GM23338 (cell line): ENCODE measurements at regions not wholly inside any gene's neighbourhood (a gene's known extent, or its start where the extent isn't known, plus 50 kb on each side); places are given as distances from the start of the nearest gene placed in this dataset.

Experiments
- ATAC-seq: fragments of 200-7000 bp; cut with Tn5 transposase; 3 replicates; pipeline ENCODE4 v1.9.1; 2020
- DNase-seq: peaks from one replicate; pipeline ENCODE4 v3.0.0-alpha.2; 2015; ENCODE audit warnings: low spot score
- H2AFZ ChIP-seq: fragments of 200-600 bp; sonication (generic); 2 replicates; pipeline ENCODE4 v1.8.0; 2016; ENCODE audit warnings: antibody characterized with exemption, mild to moderate bottlenecking, moderate library complexity
- H3F3A ChIP-seq: fragments of 200-600 bp; sonication (generic); replicated peaks from 2 replicates; pipeline ENCODE4 v1.8.0; 2017; ENCODE audit warnings: antibody characterized with exemption, mixed run types, low read depth
- H3K27ac ChIP-seq: fragments of 200-600 bp; sonication (generic); 2 replicates; pipeline ENCODE4 v1.6.1; 2016; ENCODE audit warnings: low read depth
- H3K27me3 ChIP-seq: fragments of 200-600 bp; sonication (generic); 2 replicates; pipeline ENCODE4 v1.8.0; 2016; ENCODE audit warnings: mild to moderate bottlenecking, mixed run types, moderate library complexity; ENCODE audit not compliant: insufficient read depth
- H3K36me3 ChIP-seq: fragments of 200-600 bp; sonication (generic); 2 replicates; pipeline ENCODE4 v1.8.0; 2016; ENCODE audit warnings: mild to moderate bottlenecking; ENCODE audit not compliant: insufficient read depth
- H3K4me1 ChIP-seq: fragments of 200-600 bp; sonication (generic); 2 replicates; pipeline ENCODE4 v1.8.0; 2016; ENCODE audit warnings: mild to moderate bottlenecking, moderate library complexity; ENCODE audit not compliant: insufficient read depth
- H3K4me2 ChIP-seq: fragments of 200-600 bp; sonication (generic); 2 replicates; pipeline ENCODE4 v1.7.1; 2017; ENCODE audit warnings: mixed run types
- H3K4me3 ChIP-seq: fragments of 200-600 bp; sonication (generic); 2 replicates; pipeline ENCODE4 v1.6.1; 2016; ENCODE audit warnings: mixed run types
- H3K79me2 ChIP-seq: fragments of 200-600 bp; sonication (generic); replicated peaks from 2 replicates; pipeline ENCODE4 v1.8.0; 2017; ENCODE audit warnings: mild to moderate bottlenecking; ENCODE audit not compliant: insufficient read depth
- H3K9me2 ChIP-seq: fragments of 200-600 bp; sonication (generic); 2 replicates; pipeline ENCODE4 v1.8.0; 2017; ENCODE audit not compliant: insufficient read depth
- H4K20me1 ChIP-seq: fragments of 200-600 bp; sonication (generic); replicated peaks from 2 replicates; pipeline ENCODE4 v1.8.0; 2017; ENCODE audit warnings: mild to moderate bottlenecking; ENCODE audit not compliant: insufficient read depth
- H3K27ac Mint-ChIP-seq: 2 replicates; pipeline ENCODE4 v1.8.0; 2020; ENCODE audit warnings: inconsistent platforms, mild to moderate bottlenecking, moderate library complexity, mixed read lengths
- H3K27me3 Mint-ChIP-seq: 3 replicates; pipeline ENCODE4 v1.8.0; 2022; ENCODE audit warnings: low read depth, mild to moderate bottlenecking, moderate library complexity, mixed read lengths, inconsistent platforms; ENCODE audit not compliant: insufficient read depth, poor library complexity
- H3K36me3 Mint-ChIP-seq: 3 replicates; pipeline ENCODE4 v1.8.0; 2021; ENCODE audit warnings: low read depth, mild to moderate bottlenecking, inconsistent platforms, moderate library complexity, mixed read lengths
- H3K4me1 Mint-ChIP-seq: 3 replicates; pipeline ENCODE4 v1.8.0; 2020; ENCODE audit warnings: mild to moderate bottlenecking, inconsistent platforms, mixed read lengths
- H3K4me3 Mint-ChIP-seq: 3 replicates; pipeline ENCODE4 v1.8.0; 2021; ENCODE audit warnings: moderate library complexity, mild to moderate bottlenecking, inconsistent platforms, mixed read lengths
- H3K9me3 Mint-ChIP-seq: 3 replicates; pipeline ENCODE4 v1.8.0; 2020; ENCODE audit warnings: moderate library complexity, mild to moderate bottlenecking, inconsistent platforms, mixed read lengths
- EZH2phosphoT487 ChIP-seq: fragments of 200-600 bp; sonication (generic); IDR thresholded peaks from one replicate; pipeline ENCODE4 v1.8.1; 2018; ENCODE audit warnings: antibody characterized with exemption; ENCODE audit not compliant: unreplicated experiment
- JUNB ChIP-seq: IDR thresholded peaks from one replicate; pipeline ENCODE4 v1.6.1; 2016; ENCODE audit warnings: antibody characterized with exemption; ENCODE audit not compliant: unreplicated experiment
- NANOG ChIP-seq: IDR thresholded peaks from 2 replicates; pipeline ENCODE4 v1.6.1; 2016; ENCODE audit warnings: antibody characterized with exemption, borderline replicate concordance
- POLR2AphosphoS5 ChIP-seq: IDR thresholded peaks from 2 replicates; pipeline ENCODE4 v1.6.1; 2016; ENCODE audit warnings: antibody characterized with exemption, low read depth
- STAT1 ChIP-seq: IDR thresholded peaks from one replicate; pipeline ENCODE4 v1.6.1; 2016; ENCODE audit warnings: antibody characterized with exemption; ENCODE audit not compliant: unreplicated experiment
- ZNF114 ChIP-seq: fragments of 250-450 bp; sonication (Bioruptor Pico); IDR thresholded peaks from 2 replicates; pipeline ENCODE4 v1.5.0; 2020; ENCODE audit warnings: mild to moderate bottlenecking, moderate library complexity
- ZNF331 ChIP-seq: fragments of 250-450 bp; sonication (Bioruptor Pico); IDR thresholded peaks from 2 replicates; pipeline ENCODE4 v1.5.0; 2020; ENCODE audit warnings: low read depth, mild to moderate bottlenecking, moderate library complexity
- TF ChIP-seq, protein P1 (sequence below): IDR thresholded peaks from one replicate; pipeline ENCODE4 v1.6.1; 2018; ENCODE audit warnings: antibody characterized with exemption; ENCODE audit not compliant: unreplicated experiment
- TF ChIP-seq, protein P2 (sequence below), 2 experiments: fragments of 200-600 bp in 1 of 2; sonication (generic) in 1 of 2; conservative IDR thresholded peaks; 2 replicates each; pipeline versions ENCODE4 v1.5.1 to v1.6.1; 2016 to 2017; ENCODE audit warnings: antibody characterized with exemption in 2 of 2, low read depth in 2 of 2, mild to moderate bottlenecking in 2 of 2, moderate library complexity in 1 of 2
- TF ChIP-seq, protein P3 (sequence below): IDR thresholded peaks from 2 replicates; pipeline ENCODE4 v1.6.1; 2016; ENCODE audit warnings: antibody characterized with exemption
- TF ChIP-seq, protein P4 (sequence below): fragments of 250-450 bp; sonication (Bioruptor Pico); IDR thresholded peaks from 2 replicates; pipeline ENCODE4 v1.5.0; 2020; ENCODE audit warnings: mild to moderate bottlenecking, moderate library complexity

DNA sequence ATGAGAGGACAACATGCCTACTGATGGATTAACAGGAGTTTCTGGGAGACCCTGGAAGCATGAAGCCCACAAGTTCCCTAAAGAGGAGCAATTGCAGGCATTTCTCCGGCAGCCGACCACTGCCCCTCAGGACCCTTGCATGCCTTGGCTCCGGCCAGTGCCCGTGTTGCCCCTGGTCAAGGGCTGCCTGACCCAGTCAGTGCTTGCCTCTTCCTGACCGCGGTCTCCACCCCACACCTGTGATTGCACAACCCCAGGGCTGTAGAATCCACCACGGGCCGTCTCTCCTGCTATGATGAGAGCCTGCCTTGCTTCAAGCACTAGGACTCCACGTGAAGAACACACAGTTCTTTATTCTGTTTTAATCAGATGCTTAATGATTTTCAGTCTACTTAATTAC is 127.5 kb downstream of the GLI2 start:
- Mint-ChIP-seq H3K9me3 (no peaks in the 10 kb centered on the region), H3K27ac (no peak overlapping the region), H3K36me3 (peaks cover 5% of the 10 kb centered on the region; the same call in 2 of the 3 replicates), H3K27me3 (peaks cover 21% of the 10 kb centered on the region), H3K4me3 (no peak overlapping the region), H3K4me1 (peaks cover 80% of the 10 kb centered on the region)
- H3K79me2 ChIP-seq = peaks cover 53% of the 10 kb centered on the region
- no peak overlapping the region for H2AFZ ChIP-seq
- no peak for DNase-seq
- TF ChIP-seq, protein P1, sequence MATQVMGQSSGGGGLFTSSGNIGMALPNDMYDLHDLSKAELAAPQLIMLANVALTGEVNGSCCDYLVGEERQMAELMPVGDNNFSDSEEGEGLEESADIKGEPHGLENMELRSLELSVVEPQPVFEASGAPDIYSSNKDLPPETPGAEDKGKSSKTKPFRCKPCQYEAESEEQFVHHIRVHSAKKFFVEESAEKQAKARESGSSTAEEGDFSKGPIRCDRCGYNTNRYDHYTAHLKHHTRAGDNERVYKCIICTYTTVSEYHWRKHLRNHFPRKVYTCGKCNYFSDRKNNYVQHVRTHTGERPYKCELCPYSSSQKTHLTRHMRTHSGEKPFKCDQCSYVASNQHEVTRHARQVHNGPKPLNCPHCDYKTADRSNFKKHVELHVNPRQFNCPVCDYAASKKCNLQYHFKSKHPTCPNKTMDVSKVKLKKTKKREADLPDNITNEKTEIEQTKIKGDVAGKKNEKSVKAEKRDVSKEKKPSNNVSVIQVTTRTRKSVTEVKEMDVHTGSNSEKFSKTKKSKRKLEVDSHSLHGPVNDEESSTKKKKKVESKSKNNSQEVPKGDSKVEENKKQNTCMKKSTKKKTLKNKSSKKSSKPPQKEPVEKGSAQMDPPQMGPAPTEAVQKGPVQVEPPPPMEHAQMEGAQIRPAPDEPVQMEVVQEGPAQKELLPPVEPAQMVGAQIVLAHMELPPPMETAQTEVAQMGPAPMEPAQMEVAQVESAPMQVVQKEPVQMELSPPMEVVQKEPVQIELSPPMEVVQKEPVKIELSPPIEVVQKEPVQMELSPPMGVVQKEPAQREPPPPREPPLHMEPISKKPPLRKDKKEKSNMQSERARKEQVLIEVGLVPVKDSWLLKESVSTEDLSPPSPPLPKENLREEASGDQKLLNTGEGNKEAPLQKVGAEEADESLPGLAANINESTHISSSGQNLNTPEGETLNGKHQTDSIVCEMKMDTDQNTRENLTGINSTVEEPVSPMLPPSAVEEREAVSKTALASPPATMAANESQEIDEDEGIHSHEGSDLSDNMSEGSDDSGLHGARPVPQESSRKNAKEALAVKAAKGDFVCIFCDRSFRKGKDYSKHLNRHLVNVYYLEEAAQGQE = no peak
- TF ChIP-seq, protein P2, sequence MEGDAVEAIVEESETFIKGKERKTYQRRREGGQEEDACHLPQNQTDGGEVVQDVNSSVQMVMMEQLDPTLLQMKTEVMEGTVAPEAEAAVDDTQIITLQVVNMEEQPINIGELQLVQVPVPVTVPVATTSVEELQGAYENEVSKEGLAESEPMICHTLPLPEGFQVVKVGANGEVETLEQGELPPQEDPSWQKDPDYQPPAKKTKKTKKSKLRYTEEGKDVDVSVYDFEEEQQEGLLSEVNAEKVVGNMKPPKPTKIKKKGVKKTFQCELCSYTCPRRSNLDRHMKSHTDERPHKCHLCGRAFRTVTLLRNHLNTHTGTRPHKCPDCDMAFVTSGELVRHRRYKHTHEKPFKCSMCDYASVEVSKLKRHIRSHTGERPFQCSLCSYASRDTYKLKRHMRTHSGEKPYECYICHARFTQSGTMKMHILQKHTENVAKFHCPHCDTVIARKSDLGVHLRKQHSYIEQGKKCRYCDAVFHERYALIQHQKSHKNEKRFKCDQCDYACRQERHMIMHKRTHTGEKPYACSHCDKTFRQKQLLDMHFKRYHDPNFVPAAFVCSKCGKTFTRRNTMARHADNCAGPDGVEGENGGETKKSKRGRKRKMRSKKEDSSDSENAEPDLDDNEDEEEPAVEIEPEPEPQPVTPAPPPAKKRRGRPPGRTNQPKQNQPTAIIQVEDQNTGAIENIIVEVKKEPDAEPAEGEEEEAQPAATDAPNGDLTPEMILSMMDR (conservative IDR thresholded peaks at IDR 0.05; ENCODE audit: low read depth in 2 of 2) = no peak
- TF ChIP-seq ZNF114 (CRISPR knock-in tag) (no peak), STAT1 (no peak), JUNB (no peak), NANOG (no peak), EZH2phosphoT487 (no peak), ZNF331 (CRISPR knock-in tag) (no peak), POLR2AphosphoS5 (no peak)
- TF ChIP-seq, protein P3, sequence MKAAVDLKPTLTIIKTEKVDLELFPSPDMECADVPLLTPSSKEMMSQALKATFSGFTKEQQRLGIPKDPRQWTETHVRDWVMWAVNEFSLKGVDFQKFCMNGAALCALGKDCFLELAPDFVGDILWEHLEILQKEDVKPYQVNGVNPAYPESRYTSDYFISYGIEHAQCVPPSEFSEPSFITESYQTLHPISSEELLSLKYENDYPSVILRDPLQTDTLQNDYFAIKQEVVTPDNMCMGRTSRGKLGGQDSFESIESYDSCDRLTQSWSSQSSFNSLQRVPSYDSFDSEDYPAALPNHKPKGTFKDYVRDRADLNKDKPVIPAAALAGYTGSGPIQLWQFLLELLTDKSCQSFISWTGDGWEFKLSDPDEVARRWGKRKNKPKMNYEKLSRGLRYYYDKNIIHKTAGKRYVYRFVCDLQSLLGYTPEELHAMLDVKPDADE = no peak
- TF ChIP-seq, protein P4, sequence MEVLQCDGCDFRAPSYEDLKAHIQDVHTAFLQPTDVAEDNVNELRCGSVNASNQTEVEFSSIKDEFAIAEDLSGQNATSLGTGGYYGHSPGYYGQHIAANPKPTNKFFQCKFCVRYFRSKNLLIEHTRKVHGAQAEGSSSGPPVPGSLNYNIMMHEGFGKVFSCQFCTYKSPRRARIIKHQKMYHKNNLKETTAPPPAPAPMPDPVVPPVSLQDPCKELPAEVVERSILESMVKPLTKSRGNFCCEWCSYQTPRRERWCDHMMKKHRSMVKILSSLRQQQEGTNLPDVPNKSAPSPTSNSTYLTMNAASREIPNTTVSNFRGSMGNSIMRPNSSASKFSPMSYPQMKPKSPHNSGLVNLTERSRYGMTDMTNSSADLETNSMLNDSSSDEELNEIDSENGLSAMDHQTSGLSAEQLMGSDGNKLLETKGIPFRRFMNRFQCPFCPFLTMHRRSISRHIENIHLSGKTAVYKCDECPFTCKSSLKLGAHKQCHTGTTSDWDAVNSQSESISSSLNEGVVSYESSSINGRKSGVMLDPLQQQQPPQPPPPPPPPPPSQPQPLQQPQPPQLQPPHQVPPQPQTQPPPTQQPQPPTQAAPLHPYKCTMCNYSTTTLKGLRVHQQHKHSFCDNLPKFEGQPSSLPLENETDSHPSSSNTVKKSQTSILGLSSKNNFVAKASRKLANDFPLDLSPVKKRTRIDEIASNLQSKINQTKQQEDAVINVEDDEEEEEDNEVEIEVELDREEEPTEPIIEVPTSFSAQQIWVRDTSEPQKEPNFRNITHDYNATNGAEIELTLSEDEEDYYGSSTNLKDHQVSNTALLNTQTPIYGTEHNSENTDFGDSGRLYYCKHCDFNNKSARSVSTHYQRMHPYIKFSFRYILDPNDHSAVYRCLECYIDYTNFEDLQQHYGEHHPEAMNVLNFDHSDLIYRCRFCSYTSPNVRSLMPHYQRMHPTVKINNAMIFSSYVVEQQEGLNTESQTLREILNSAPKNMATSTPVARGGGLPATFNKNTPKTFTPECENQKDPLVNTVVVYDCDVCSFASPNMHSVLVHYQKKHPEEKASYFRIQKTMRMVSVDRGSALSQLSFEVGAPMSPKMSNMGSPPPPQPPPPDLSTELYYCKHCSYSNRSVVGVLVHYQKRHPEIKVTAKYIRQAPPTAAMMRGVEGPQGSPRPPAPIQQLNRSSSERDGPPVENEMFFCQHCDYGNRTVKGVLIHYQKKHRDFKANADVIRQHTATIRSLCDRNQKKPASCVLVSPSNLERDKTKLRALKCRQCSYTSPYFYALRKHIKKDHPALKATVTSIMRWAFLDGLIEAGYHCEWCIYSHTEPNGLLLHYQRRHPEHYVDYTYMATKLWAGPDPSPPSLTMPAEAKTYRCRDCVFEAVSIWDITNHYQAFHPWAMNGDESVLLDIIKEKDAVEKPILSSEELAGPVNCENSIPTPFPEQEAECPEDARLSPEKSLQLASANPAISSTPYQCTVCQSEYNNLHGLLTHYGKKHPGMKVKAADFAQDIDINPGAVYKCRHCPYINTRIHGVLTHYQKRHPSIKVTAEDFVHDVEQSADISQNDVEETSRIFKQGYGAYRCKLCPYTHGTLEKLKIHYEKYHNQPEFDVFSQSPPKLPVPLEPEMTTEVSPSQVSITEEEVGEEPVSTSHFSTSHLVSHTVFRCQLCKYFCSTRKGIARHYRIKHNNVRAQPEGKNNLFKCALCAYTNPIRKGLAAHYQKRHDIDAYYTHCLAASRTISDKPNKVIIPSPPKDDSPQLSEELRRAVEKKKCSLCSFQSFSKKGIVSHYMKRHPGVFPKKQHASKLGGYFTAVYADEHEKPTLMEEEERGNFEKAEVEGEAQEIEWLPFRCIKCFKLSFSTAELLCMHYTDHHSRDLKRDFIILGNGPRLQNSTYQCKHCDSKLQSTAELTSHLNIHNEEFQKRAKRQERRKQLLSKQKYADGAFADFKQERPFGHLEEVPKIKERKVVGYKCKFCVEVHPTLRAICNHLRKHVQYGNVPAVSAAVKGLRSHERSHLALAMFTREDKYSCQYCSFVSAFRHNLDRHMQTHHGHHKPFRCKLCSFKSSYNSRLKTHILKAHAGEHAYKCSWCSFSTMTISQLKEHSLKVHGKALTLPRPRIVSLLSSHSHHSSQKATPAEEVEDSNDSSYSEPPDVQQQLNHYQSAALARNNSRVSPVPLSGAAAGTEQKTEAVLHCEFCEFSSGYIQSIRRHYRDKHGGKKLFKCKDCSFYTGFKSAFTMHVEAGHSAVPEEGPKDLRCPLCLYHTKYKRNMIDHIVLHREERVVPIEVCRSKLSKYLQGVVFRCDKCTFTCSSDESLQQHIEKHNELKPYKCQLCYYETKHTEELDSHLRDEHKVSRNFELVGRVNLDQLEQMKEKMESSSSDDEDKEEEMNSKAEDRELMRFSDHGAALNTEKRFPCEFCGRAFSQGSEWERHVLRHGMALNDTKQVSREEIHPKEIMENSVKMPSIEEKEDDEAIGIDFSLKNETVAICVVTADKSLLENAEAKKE (CRISPR knock-in tag) = no peak
- no peaks in the 10 kb centered on the region for H3K27me3 ChIP-seq
- H3K9me2 ChIP-seq = no peaks in the 10 kb centered on the region
- no peak for ATAC-seq
- peaks cover 54% of the 10 kb centered on the region for H3K4me1 ChIP-seq
- peaks cover 40% of the 10 kb centered on the region for H4K20me1 ChIP-seq
- no peaks in the 10 kb centered on the region for H3K36me3 ChIP-seq
- H3F3A ChIP-seq = peaks cover 8% of the 10 kb centered on the region; the same call in 1 of the 2 replicates
- no peak overlapping the region for H3K4me2 ChIP-seq
- 0 out of 2 replicates have a peak overlapping the region, but pooled peaks have one; percentile 65 for H3K27ac ChIP-seq
- no peak overlapping the region for H3K4me3 ChIP-seq
